ENCODE measurements at regions not wholly inside any gene's neighbourhood (a gene's known extent, or its start where the extent isn't known, plus 50 kb on each side); places are given as distances from the start of the nearest gene placed in this dataset.

- H3K4me1 ChIP-seq (replicated peaks in 1 of 2; ENCODE audit: control insufficient read depth in 2 of 2, insufficient read depth in 2 of 2, low read length in 2 of 2) = peaks cover 7 to 22% of the 10 kb centered on the region in 2 experiments; a peak in 3 of 5 replicates
- TF ChIP-seq L3MBTL2 (IDR thresholded peaks at IDR 0.05) (peak; percentile 45; the same call in 1 of the 2 replicates), EGR1 (conservative IDR thresholded peaks at IDR 0.05) (no peak)
- peak; percentile 42 for ATAC-seq
- no peak for FAIRE-seq
- in situ Hi-C loops (cut with MboI) = no loop called here
- no peak for DNase-seq (ENCODE audit: extremely low read depth in 1 of 4, low spot score in 3 of 4)
- no peaks in the 10 kb centered on the region for H3K36me3 ChIP-seq (ENCODE audit: control insufficient read depth, insufficient read depth, low read length)
- H3K27ac ChIP-seq (ENCODE audit: extremely low read depth, low read depth, low read length) = no peak overlapping the region
- no peaks in the 10 kb centered on the region for H3K27me3 ChIP-seq (ENCODE audit: control insufficient read depth in 2 of 2, insufficient read depth in 2 of 2, low read length in 2 of 2)
- H3K4me3 ChIP-seq = no peak overlapping the region
- H3K79me2 ChIP-seq (ENCODE audit: control insufficient read depth, insufficient read depth, low read length) = no peaks in the 10 kb centered on the region
- H3K9ac ChIP-seq (ENCODE audit: insufficient read depth in 1 of 2, low read depth in 2 of 2, low read length in 2 of 2) = no peak overlapping the region
- BruUV-seq (replicated peaks) = no TSS peak
- intact Hi-C loops (cut with micrococcal nuclease) = no loop called here
- H3K9me3 ChIP-seq (replicated peaks; ENCODE audit: control insufficient read depth, insufficient read depth, low read depth, low read length) = no peaks in the 10 kb centered on the region
- H4K20me1 ChIP-seq (replicated peaks; ENCODE audit: control insufficient read depth, insufficient read depth, low read length) = no peaks in the 10 kb centered on the region
- 68% methylated on average over 3 of the region's 3 CpGs for WGBS (ENCODE audit: insufficient coverage, low coverage, missing lambda C conversion rate)
- ChIA-PET POLR2A (interaction anchor here (0.7 kb wide), 1 partner anchor 33 kb away, joined by 3 read pairs; no protein-coding TSS in a partner anchor), CTCF (ENCODE audit: low intra/inter-chr PET ratio) (no interaction called here)
- peak overlapping the region; percentile 9 for H2AFZ ChIP-seq (ENCODE audit: low read depth, low read length)
- no peaks in the 10 kb centered on the region for H3K9me1 ChIP-seq (ENCODE audit: control insufficient read depth, insufficient read depth, low read length)
- no peak overlapping the region for H3K4me2 ChIP-seq (ENCODE audit: insufficient read depth, low read length)
Measured at GRCh38 chr5:82393951-82394350, 115.8 kb upstream of the RPS23 start.

GRCh38 chr5:82390088-82390487 is 111.9 kb upstream of the RPS23 start:
- H4K20me1 ChIP-seq (replicated peaks; ENCODE audit: control insufficient read depth, insufficient read depth, low read length) = no peaks in the 10 kb centered on the region
- DNase-seq (ENCODE audit: extremely low read depth in 1 of 4, low spot score in 3 of 4) (no peak), FAIRE-seq (no peak), ATAC-seq (no peak)
- H3K36me3 ChIP-seq (ENCODE audit: control insufficient read depth, insufficient read depth, low read length) = no peaks in the 10 kb centered on the region
- peaks cover 13 to 22% of the 10 kb centered on the region in 2 experiments for H3K4me1 ChIP-seq (replicated peaks in 1 of 2; ENCODE audit: control insufficient read depth in 2 of 2, insufficient read depth in 2 of 2, low read length in 2 of 2)
- H3K4me2 ChIP-seq (ENCODE audit: insufficient read depth, low read length) = no peak overlapping the region
- TF ChIP-seq MAFG (tag; conservative IDR thresholded peaks at IDR 0.05) (0 out of 2 replicates have a peak, but pooled peaks have one; percentile 27), GABPB2 (CRISPR knock-in tag; conservative IDR thresholded peaks at IDR 0.05) (no peak), LCOR (CRISPR knock-in tag; IDR thresholded peaks at IDR 0.05) (no peak), MAFF (IDR thresholded peaks at IDR 0.05; ENCODE audit: low read length) (peak; percentile 17; the same call in 1 of the 2 replicates), NBN (IDR thresholded peaks at IDR 0.05; ENCODE audit: low read depth) (no peak), ZNF316 (IDR thresholded peaks at IDR 0.05) (peak; percentile 89), C11orf30 (IDR thresholded peaks at IDR 0.05; ENCODE audit: low read depth) (peak; percentile 73; the same call in 1 of the 2 replicates), MBD1 (CRISPR knock-in tag; IDR thresholded peaks at IDR 0.05) (no peak), ZKSCAN3 (CRISPR knock-in tag; IDR thresholded peaks at IDR 0.05) (no peak), ZNF282 (CRISPR knock-in tag; IDR thresholded peaks at IDR 0.05) (no peak), GTF2A2 (tag; IDR thresholded peaks at IDR 0.05) (no peak)
- in situ Hi-C loops (cut with MboI) (no loop called here), intact Hi-C loops (cut with micrococcal nuclease) (no loop called here)
- no peaks in the 10 kb centered on the region for H3K9me3 ChIP-seq (replicated peaks; ENCODE audit: control insufficient read depth, insufficient read depth, low read depth, low read length)
- POLR2A ChIA-PET = no interaction called here
- H3K4me3 ChIP-seq = no peak overlapping the region
- BruUV-seq (replicated peaks) = no TSS peak
- H3K27me3 ChIP-seq (ENCODE audit: control insufficient read depth in 2 of 2, insufficient read depth in 2 of 2, low read length in 2 of 2) = no peaks in the 10 kb centered on the region
- peak overlapping the region; percentile 94; the same call in 1 of the 2 replicates for H2AFZ ChIP-seq (ENCODE audit: low read depth, low read length)
- H3K27ac ChIP-seq (ENCODE audit: extremely low read depth, low read depth, low read length) = no peak overlapping the region
- no peak overlapping the region for H3K9ac ChIP-seq (ENCODE audit: insufficient read depth in 1 of 2, low read depth in 2 of 2, low read length in 2 of 2)
- WGBS (ENCODE audit: insufficient coverage, low coverage, missing lambda C conversion rate) = 81% methylated on average over 3 of the region's 3 CpGs
- H3K9me1 ChIP-seq (ENCODE audit: control insufficient read depth, insufficient read depth, low read length) = no peaks in the 10 kb centered on the region
- CTCF ChIA-PET (ENCODE audit: low intra/inter-chr PET ratio) = no interaction called here
- H3K79me2 ChIP-seq (ENCODE audit: control insufficient read depth, insufficient read depth, low read length) = no peaks in the 10 kb centered on the region
